Right renal pelvis (tissue), 4 donors: ENCODE measurements at regions not wholly inside any gene's neighbourhood (a gene's known extent, or its start where the extent isn't known, plus 50 kb on each side); places are given as distances from the start of the nearest gene placed in this dataset.

Source experiments
- DNase-seq, 4 donors: peaks; one replicate each; pipeline ENCODE4 v3.0.0-alpha.2; 2013; ENCODE audit warnings: low read depth in 4 of 4, low spot score in 3 of 4, missing footprints in 1 of 4

DNA sequence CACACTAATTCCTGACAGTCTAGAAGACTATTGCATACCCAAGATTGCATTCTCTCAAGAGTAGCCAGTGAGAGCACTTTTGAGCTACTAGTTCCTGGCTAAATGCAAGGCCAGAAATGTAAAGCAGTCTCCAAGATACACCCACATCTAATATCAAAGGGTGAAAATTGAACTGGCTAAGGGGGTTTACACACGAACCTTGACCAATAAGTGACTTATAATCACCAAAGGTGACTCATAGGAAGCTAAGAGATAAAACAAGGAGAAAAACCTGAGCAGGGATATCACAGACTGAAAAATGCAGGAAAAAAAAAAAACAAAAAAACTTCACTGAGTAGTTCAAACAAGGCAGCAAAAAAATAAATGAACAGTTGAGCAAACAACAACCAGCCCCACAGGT is 172.2 kb upstream of the RRP15 start:
- no peak for DNase-seq

DNA sequence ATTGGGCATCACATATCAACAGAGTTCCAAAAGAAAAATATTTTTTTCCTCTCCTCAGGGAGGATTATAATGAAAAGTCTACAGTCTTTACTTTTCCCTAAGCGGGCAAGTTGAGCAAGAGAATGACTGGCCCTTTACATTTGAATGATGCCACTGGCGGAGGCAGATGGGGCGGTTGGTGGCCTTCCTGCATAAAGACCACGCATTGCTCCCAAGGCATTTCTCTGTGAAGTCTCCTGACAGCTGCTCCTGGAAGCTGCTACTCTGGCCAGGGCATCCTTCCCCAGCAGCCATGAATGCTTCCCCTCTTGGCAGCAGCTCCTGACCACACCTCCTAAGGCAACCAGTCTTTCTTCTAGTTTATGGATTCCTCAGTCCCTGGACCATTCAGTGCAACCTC is 161.1 kb upstream of the RRP15 start:
- no peak for DNase-seq

DNA sequence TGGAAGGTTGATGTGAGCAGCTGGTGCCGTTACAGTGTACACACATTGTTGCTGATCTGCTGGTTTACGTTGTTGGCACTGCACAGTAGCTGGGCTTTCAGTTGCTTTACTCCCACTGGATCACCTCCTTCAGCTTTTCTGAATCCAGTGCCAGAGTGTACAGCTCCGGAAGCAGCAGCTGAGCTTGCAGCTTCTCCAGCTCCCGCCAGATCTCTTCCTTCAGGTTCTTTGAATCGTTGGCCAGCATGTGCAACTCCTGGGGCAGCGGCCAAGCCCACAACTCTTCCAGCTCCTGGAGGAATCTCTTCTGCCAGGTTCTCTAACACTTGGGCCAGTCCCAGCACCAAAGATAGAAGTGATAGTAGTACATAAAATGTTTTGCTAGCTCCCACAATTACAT is 149.7 kb upstream of the RRP15 start:
- no peak for DNase-seq

DNA sequence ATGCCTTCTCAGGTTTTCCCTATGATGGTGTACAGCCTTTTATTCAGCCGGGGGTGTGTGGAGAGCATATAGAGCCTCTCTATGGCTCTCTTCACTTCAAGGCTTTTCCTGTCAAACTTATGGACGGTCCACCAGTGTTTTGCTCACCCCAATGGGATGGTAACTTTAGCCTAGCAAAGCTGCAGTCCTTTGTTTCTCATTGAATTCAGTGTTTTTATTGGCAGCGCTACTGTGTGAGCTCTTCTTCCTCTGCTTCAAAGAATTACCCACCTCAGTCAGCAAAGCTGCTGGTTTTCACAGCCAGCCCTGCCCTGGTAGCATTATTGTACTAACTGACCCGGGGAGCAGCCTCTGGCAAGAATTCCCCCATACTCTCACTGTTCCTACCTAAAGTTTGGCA is 145.3 kb upstream of the RRP15 start:
- DNase-seq = no peak

DNA sequence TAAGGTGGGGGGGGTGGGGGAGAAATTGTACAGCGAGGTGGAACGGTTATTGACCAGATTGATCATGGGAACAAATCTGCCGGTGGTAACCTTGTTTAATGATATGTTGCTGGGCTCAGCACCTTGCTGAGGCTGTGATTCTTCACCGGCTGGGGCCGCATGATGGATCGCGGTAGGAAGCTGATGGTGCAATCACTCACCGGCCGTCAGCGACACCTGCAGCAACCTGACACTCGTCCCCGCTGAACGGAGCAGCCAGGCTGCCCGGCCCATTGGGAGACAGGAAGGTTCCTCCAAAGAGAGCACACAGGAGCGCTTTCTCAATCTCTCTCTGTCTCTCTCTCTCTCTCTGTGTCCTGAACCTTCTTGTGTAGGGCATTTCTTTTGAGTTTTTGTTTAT is 128.5 kb upstream of the RRP15 start:
- DNase-seq = peak in 1 of 4 donors; percentile 12

DNA sequence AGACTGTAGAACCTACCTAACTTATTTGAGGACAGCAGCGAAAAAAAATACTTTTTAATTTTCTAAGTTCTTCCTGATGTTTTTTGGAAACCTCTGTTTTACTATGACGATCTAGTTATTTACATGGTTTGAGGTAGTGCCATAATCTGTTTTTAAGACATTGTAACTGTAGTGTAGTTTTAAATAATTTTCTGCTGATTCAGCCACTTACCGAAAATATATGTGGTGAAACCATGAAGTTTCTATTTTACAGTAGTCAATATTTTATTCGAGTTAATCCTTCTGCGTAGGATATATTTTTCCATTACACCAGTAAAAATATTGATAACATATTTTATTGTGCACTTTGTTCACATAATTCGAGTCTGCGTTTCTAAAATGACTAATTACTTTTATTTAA is 121.7 kb upstream of the RRP15 start:
- no peak for DNase-seq

DNA sequence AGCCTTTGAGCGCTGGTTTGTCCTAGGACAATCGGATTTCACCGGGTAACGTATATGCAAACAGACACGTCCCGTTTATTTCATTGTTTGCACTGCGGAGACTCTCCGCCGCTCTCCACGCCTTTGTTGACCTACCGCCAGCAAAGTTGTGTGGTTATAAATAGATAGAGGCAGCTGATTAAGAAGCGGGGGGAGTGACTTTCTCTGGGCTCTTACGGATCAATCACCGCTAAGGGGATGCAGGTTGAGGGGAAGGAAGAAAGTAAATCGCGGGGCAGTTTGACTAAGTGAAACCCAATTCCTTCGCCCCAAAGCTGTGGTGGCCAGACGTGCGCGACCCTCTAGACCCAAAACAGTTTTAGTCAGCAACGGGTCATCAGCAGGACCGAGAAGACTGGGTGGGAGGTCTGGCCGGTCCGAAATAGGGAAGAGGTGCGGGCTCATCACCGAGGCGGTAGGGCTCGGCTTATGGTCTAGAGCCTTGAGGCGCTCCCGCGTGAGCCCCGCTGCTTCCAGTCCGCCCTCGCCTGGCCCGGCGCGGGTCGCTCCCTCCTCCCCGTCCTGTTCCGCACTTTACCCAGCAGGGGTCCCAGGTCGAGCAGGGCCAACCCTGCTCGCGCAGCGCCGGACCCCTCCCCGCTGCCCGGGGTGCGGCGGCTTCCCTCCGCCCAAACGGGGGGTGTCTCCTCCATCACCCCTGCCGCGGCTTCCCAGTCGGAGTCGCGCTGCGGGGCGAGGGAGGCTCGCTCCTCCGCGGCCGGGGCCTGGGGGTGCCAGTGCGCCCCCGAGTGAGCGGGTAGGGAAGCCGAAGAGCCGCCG is 120.8 kb upstream of the RRP15 start:
- DNase-seq = peak in 1 of 4 donors; percentile 13

DNA sequence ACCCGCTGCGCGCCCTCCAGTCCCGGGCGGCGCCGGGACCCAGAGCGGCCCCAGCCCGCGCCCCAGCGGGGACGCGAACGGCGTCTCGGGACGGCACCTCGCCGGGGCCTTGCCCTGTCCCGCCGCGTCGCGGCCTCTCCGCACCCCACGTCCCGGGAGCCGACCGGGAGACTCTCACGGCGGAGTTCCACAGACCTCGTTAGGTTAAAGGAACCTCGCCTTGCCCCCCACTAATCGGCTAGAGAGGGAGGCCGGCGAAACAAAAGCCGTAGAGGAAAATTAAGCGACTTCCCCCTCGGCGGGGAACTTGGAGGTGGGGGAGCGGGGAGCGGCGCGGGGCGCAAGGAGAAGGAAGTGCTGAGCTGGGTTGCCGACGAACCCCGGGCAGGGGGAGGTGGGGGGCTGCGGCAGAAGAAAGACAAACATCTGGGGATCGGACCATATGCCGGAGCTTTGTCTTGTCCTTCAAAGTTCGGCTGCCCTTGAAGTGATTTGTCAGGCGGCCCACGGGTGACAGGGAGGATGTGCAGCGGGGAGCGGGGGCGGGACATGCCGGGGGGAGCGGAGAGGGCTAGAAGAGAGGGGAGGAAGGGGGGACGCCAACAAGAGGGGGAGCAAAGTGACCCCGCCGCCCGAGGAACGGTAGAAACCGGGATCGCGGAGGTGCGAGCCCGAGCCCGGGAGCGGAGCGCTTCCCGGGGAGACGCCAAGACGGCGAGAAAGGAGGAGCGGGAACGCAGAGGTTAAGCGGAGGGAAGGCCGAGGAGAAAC is 120.0 kb upstream of the RRP15 start:
- no peak for DNase-seq

DNA sequence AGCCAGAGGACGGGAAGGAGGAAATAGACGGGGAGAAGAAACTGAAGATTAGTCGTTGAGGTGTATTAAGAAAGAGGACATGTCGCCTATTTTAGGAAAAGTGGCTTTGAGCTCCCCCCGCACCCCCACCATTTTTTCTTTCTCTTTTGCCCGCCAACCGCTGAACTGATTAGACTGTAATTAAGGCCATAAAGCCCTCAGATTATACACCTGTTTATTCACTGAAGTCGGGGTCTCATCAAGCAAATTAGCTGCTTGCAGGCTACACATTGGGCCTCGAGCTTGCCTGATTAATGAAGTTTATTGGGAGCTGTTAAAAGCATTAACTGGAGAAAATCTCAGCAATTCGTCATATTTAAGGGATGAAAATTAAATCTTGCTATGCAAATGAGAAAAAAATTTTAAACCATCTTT is 119.4 kb upstream of the RRP15 start:
- peak in 1 of 4 donors; percentile 13 for DNase-seq

DNA sequence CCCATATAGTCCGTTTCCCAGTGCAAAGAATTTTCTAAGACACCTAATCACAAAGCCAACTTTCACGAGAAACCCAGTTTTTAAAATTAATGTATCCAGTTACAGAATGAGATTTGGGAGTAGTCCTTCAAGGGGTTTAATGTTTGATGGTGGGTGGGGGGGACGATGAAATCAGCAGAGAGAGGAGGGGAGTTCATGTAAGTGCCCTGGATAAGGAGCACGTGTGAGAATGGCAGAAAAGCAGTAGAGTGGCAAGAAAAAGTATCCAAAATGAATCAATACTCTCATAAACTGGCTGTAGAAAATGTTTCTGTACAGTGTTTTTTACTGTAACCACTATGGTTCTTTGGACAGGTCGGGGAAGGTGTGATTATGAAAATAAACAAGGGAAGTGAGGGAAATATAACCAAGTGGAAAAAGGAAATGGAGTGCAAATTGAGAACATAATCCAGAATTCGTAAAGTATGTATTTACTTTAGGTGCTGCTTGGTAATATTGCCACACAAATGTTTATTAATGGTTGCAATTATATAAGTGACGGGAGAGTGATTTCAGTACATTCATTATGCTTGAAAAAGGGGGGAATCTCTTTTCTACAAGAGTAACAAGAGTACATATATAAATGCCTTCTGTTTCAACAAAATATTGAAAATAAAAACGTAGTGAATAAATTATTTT is 118.7 kb upstream of the RRP15 start:
- no peak for DNase-seq

DNA sequence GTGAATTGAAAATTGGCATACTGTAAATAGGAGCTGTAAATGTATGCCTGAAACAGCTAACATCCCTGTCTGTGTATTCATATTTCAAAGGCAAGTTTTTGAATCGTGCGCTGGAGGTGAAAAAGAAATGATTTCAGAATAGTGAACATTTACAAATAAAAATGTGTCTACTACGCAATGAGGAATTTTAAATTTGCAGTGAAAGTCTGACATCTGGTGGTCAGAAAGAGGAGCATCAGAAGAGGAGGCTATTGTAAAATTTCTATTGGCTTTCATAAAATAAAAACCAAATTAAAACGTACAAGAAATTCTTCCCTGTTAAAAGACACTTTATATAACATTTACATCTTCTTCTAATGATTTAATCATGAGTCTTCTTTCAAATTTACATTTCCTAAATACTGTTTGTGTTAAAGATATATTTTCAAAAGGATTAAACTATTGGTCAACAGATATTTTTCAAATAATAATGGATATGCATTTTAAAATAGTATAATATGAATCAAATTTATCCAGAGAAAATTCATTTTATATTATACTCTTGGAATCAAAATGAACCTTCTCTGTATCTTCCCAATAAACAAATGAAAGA is 113.7 kb upstream of the RRP15 start:
- DNase-seq = peak in 1 of 4 donors; percentile 13

DNA sequence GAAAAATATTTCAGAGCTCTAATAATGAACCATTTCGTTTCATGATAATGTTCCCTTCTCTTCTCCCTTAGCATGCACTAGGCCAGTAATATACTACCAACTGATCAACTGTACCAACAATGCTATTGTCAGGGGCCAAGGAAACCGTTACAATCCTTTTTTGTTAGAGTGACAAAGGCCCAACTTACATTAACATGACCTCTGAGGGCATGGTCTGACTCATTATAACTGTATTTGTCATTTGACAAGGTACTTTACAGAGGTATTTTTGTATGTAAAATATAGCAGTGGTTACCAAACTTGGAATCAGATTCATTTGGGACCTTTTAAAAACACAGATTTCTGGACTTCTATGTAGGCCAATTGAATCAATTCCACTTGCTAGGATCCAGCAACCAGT is 102.6 kb upstream of the RRP15 start:
- DNase-seq = no peak

DNA sequence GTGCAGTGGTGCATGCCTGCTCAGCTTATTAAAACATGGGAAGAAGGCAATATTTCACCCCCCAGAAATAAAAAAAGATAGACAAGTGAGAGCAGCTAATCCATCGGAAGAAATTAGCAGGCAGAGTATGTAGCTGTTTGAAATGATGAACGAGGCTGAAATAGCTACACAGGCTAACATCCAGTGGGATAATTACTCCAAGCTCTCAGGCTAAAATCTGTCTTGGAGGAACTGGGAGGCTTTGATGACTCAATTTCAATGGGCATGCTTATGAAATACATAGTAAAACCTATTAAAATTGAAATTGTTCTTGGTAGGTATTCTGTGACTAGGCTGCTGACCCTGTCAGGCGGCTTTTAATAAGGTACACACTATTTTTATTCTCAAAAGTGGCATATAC is 84.1 kb upstream of the RRP15 start:
- DNase-seq = no peak

DNA sequence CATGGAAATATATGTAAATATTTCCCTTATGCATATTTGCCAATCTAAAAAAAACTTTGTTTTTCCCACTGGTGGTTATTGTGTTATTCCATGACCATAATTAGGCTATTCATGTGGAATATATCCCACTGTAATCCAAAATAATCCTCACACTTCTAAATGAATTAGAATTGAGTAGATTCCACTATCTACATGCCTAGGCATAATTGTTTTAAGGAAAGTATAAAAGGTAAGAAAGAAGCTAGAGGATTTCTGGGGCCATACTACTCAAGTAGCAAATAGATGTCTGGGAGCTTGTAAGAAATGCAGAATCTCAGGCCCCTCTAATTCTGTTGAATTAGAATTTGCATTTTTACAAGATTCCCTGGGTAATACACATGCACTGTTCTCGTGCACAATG is 83.5 kb upstream of the RRP15 start:
- DNase-seq = no peak

DNA sequence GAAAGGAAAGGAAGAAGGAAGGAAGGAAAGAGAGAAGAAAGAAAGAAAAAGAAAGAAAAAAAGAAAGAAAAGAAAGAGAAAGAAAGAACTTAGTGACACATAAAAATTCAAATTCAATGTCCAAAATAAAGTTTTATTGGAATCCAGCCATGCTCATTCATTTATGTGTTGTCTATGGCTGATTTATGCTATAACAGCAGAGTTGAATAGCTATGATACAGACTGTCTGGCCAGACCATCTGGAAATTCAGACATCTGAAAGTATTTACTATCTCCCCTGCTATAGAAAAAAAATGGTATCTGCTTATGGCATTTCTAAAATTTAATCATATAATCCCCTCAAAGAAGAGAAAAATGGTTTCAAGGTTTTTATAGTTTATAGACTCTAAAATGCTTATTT is 79.4 kb upstream of the RRP15 start:
- DNase-seq = no peak

DNA sequence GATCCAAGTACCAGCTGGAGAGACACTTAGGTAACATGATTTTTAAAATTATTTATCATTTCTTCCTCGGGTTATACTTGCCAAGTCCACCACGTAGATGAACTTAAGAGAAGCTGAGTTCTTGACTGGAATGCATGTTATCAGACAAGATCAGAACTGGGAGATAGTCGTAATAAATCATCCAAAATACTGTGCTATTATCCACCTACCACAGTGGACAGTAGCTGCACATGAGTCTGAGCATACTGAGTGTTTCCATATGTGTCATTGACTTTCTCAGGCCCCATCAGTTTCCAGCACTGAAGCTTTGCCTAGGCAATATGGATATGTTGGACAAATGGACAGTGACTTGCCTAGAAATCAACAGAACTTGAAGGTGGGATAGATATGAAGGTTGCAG is 77.9 kb upstream of the RRP15 start:
- DNase-seq = no peak

DNA sequence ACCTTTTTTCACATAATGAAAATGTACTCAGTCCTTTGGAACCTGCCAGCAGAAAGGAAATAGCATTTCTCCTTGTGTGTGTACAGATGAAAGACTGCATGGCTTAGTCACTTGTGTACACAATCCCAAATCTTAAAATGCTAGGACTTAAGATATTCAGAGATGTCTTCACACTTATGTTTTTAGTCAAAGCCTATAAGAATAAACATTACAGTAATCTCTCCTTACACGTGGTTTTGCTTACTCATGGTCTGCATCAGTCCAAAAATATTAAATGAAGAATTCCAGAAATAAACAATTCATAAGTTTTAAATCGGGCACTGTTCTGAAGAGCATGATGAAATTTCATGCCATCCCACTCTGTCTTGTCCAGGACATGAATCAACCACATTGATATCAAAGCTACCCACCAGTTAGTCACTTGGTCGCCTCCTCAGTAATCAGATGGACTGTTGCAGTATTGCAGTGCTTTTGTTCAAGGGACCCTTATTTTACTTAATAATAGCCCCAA is 75.7 kb upstream of the RRP15 start:
- DNase-seq = no peak

DNA sequence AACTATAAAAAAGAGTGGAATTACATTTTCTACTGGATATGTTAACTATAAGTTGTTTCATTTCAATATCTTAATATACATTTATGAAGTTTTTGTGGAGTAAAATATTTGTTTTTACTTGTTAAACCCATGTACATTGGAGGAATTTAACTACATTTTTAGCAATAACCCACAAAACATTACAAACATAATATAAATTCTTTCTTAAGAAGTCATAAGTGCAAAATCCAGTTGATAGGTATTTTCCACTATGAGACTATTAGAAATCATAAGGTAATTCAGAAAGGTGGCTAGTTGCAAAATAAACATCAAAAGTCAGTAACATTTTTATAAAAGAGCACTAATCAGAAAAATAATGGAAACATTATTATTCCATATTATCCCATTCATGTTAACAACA is 73.9 kb upstream of the RRP15 start:
- DNase-seq = no peak

DNA sequence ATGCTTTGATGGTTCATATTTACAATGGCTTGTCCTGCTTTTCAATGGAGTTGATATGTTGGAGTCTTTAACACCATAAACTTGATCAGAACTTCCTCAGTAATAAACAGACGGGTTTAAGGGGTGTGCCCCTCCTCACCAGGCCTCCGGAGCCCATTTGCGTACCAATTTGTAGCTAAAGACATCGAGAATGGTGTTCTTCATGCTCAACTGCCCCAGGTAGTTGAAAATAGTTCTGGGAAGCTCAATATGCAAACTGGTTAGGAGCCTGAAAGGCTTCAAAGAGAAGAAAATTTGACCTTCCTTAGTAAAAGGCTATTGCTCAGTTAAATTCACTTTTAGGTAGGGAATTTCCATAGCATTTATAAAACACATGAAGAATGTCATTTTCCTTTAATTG is 68.1 kb upstream of the RRP15 start:
- no peak for DNase-seq

DNA sequence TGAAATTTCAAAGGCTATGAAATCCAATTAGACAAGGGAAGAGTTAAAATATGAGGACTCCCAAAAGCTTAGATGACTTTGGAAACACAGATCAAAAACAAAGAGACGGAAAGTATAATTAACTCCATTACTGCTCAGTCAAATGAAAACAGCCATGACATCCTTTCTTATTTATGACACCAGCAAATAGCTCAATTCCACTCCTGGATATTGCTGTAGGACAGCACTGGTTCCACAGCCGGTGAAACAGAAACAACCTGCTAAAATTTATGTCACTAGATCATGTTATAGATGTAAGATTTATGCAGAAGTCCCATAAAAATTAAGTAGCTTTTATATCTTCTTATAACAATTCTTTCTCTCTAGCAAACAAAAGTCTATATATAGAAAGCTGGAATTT is 65.6 kb upstream of the RRP15 start:
- DNase-seq = no peak

DNA sequence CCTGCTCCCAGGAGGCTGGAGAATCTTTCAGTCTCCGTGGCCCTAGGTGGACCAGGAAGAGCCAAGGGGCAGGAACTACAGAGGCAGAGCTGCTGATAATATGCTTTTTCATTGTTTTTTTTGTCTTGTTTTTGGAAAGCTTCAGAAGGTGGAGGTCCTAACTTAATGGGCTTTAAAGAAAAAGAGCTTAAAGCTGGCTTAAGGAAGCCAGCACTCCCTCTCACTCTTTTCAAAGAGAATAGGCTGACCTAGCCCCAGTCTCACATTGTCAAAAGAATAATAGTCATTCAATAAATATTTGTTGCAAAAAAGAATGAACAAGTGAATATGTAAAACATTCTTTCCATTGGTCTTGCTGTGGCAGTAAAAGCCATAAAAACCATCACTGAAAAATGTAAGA is 61.0 kb upstream of the RRP15 start:
- DNase-seq = no peak
